GM18858 (cell line): ENCODE measurements at regions not wholly inside any gene's neighbourhood (a gene's known extent, or its start where the extent isn't known, plus 50 kb on each side); places are given as distances from the start of the nearest gene placed in this dataset.
"Not testable (repeated sequence)": the region's sequence is repeated elsewhere in the genome, so short reads cannot be mapped to it uniquely, and the experiment has no call there.

Experiments used
- ATAC-seq: cut with Tn5 transposase; IDR thresholded peaks from one replicate; pipeline ENCODE4 v1.9.1; 2021; ENCODE audit not compliant: unreplicated experiment

- not testable (repeated sequence) for ATAC-seq
Observed at GRCh38 chr4:73671348-73671747, 51.1 kb upstream of the RASSF6 start.

GRCh38 chr4:73673286-73673685 is 53.0 kb upstream of the RASSF6 start:
- no peak for ATAC-seq

DNA sequence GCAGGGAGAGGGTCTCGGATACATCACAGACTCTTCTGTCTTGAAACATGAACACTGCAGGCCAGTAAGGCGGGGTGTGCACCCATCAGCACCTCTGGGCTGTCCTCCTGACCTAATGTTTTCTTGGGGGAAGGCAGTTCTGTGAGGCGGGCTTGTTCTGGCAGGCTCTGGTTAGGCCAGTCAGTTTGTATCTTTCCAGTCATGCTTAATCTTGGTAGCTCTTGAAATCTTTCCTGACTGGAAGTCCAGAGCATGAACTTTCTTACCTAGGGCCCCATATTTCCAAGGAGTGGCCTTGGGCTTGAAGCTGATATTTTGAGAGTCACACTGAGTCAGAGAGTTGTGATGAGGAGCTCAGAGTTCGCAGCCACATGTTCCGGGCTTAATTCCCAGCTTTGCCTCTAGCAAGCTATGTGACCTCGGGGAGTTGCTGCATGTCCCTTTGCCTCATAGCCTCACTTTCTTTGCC is 54.2 kb upstream of the RASSF6 start:
- ATAC-seq: no peak

- no peak for ATAC-seq
Observed at GRCh38 chr4:73675623-73676022, 55.4 kb upstream of the RASSF6 start.

DNA sequence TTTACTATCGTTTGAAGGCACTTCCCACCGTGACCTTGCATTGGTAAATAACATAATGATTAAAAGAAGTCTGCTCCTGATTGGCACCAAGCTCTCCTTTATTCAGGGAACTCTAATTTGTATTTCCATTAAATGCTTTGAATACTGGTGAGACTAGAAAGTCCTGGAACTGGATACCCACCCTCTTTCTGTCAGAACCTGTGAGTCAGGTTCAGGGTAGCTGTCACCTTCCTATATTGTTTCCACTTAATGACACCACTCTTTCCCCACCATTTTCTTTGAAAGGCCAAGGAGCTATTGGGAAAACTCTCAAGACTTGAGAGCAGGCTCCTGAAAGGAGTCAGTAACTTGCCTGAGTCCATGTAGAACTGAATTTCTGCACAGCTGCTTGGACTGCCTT is 55.9 kb upstream of the RASSF6 start:
- ATAC-seq: no peak

DNA sequence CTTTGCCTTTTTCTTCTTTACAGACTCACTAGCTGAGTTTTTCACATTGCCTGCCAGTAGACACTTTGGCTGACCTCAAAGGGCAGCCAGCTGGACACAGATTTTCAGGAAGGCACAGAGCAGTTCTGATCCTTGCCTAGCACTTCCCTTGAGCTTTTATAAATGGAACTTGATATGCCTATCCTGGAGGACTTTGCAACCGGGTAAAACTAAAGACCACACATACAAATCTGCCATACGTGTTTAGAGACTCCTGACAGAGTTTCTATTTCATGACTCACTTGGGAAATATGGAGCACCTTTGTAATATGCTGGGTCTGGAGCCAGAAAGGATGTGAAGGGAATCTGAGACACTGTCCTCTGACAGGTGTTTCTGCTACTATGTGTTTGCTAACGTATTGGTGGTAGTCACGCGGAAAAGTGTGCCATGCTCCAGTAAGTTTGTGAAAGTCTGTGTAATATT is 56.7 kb upstream of the RASSF6 start:
- ATAC-seq: peak; percentile 65

- ATAC-seq: no peak
Observed at GRCh38 chr4:73679836-73680235, 59.6 kb upstream of the RASSF6 start.

DNA sequence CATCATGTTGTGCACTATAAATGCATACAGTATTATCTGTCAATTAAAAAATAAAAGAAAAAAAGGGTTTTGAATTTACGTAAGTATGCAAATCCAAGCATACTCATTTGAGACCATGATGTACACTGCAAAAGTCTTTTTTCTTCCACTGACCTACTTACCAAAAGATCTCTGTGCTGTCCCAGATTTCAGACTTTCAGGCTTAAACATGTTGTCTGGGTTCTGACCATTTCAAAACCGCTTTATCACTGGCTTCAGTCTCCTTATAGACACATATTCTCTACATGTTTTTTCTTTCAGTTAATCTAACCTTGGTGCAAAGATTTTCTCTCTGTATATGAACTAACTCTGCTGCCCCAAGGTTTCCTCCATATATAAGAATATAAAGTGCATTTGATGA is 58.6 kb upstream of the CXCL8 start:
- ATAC-seq: no peak

DNA sequence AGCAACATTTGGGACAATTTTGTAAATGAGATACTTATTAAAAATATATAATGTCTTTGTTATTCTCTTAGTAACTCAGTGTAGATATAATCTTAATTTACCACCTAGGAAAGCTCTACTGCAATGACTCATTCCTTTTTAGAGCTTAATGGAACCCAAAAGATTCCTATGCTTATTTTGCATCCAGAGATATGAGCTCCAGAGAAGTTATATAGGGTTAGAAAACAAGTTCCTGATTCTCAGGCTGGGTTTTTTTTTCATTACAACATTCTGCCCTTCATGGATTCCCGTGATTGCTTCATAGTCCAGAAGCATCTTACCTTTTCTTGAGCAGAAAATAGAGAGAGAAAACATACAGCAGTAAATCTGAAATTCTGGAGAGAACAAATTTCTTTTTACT is 57.9 kb upstream of the CXCL8 start:
- ATAC-seq: no peak

- ATAC-seq: no peak
Observed at GRCh38 chr4:73683033-73683432, 57.3 kb upstream of the CXCL8 start.

GRCh38 chr4:73683456-73683855 is 56.9 kb upstream of the CXCL8 start:
- no peak for ATAC-seq

DNA sequence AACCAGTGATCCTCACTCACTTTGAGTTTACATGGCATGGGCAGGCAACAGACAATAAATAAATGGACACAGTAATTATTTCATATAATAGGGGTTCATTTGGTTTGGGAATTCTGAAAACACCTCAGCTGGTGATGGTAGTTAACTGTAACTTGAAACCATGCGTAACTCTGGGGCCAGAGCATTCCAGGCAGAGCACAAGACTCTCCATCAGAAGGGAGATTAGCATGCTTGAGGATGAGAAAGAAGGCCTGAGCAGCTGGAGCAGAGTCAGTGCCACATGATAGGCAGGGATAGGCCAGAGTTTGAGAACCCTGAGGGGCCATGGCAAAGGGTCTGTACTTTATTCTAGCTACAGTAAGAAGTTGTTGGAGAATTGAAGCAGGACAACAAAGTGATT is 56.3 kb upstream of the CXCL8 start:
- no peak for ATAC-seq

GRCh38 chr4:73685052-73685451 is 55.3 kb upstream of the CXCL8 start:
- ATAC-seq: no peak

DNA sequence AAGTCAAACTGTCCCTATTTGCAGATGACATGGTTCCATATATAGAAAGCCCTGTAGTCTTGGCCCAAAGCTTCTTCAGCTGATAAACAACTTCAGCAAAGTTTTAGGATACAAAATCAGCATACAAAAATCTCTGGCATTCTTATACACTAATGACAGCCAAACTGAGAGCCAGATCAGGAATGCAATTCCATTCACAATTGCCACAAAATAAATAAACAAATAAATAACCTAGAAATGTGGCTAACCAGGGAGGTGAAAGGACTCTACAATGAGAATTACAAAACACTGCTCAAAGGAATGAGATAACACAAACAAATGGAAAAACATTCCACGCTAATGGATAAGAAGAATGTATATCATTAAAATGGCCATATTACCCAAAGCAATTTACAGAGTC is 52.9 kb upstream of the CXCL8 start:
- ATAC-seq: no peak

DNA sequence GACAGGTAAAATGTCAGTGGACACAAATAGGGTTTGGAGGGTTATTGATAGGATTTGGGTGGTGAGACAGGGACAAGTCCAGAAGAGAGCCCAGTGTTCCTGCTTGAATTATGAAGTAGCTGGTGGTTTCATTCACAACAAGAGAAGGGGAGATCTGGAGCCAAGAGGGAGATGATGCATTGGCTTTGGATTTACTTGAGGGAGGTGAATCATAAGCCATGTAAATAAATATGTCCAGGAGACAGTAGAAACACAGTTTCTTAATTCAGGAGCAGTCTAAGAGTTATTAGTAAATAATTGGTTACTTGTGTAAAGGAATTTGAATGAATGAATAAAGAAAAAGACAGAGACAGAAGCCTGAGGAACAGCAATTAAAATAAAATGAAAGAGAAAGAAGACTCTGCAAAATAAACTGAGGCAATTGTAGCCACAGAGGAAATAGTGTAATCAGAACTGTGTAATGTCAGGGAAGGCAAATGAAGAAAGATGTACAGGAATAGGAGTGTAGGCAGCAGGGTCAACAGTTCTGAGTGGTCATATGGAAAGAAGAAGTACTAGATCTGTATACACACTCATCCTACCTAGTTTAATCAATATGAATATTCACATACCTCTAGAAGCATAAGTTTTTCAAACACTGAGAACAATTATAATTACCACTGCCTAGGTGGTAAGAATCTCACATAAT is 50.2 kb upstream of the CXCL8 start:
- no peak for ATAC-seq
